Activated CD4-positive, alpha-beta T cell treated with anti-CD3 and anti-CD28 coated beads, Interleukin-2, amount 50 U/mL, for 16 hours (primary cell): ENCODE measurements at regions not wholly inside any gene's neighbourhood (a gene's known extent, or its start where the extent isn't known, plus 50 kb on each side); places are given as distances from the start of the nearest gene placed in this dataset.
"Not testable (repeated sequence)": the region's sequence is repeated elsewhere in the genome, so short reads cannot be mapped to it uniquely, and the experiment has no call there.

ENCODE experiments used
- DNase-seq: peaks from one replicate; pipeline ENCODE4 v3.0.0-alpha.2; 2020

DNA sequence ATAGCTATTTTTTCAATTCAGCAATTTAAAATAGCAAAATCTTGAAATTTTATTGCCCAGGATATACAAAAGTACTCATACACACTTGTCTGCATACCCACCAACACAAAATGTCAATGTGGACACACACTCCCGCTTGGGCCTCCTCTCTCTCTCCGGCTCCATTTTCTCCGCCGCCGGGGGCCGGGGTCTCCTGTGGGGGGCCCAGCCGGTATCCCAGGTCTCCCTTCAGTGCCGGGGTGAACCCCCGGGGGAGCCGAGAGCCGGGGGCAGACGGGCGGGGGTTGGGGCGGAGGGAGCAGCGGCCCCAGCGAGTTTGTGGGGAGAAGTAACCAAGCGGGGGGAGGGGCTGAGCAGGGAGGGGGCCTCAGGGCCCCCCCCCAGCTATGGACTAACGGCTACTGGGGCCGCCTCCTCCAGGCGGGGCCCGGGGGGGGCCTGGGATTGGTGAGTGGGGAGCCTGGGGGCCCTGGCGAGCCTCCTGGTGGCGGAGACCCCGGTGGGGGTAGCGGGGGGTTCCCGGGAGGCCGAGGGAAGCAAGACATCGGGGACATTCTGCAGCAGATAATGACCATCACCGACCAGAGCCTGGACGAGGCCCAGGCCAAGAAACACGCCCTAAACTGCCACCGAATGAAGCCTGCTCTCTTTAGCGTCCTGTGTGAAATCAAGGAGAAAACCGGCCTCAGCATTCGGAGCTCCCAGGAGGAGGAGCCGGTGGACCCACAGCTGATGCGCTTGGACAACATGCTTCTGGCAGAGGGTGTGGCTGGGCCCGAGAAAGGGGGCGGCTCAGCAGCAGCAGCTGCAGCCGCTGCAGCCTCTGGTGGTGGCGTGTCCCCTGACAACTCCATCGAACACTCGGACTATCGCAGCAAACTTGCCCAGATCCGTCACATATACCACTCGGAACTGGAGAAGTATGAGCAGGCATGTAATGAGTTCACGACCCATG is 56.6 kb downstream of the CHST2 start:
- DNase-seq: not testable (repeated sequence)

DNA sequence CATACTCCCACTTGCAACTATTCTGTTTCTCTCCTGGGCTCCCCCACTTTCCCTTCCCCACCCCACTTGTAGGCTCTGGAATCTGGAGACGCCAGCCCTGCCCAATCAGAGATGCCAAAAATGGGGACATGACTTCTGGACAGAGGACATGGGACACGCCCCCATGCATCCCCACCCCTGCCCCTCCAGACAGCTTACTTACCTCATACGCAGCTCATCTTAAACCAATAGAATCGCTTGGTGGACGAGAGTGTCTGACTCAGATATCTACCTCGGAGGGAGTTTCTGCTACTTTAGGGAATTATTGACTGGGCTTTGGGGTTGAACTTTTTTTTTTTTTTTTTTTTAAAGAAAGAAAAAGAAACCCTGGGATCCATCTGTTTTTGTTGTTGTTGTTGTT is 58.4 kb downstream of the CHST2 start:
- DNase-seq: not testable (repeated sequence)

DNA sequence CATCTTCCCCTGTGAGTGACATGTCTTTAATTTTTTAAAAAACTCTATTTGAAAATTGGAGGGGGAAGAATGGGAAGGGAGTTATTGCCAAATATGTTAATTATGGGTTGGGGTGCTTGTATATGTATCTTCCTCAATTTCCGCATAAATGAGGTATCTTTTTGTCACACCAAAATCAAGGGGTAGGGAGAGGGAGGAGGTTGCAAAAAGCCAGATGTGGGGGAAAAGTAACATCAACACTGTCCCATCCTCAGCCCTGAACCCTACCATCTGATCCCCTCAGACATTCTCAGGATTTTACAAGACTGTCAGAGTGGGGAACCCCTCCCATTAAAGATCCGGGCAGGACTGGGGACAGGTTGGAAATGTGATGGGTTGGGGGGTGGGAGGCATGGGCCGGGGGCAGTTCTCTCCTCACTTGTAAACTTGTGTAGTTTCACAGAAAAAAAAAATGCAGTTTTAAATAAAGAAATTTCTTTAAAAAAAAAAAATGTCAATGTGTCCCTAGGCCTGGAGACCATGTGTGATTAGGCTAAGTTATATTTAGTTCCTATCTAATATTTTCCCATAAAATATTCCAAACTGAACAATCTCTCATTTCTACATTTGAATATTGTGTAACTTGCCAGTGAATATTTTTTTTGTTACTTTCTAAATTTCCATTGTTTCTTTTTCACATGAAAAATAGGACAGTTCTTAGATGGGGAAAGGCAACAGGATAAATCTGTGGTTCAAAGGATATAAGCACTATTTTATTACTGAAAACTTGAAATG is 59.4 kb downstream of the CHST2 start:
- not testable (repeated sequence) for DNase-seq

DNA sequence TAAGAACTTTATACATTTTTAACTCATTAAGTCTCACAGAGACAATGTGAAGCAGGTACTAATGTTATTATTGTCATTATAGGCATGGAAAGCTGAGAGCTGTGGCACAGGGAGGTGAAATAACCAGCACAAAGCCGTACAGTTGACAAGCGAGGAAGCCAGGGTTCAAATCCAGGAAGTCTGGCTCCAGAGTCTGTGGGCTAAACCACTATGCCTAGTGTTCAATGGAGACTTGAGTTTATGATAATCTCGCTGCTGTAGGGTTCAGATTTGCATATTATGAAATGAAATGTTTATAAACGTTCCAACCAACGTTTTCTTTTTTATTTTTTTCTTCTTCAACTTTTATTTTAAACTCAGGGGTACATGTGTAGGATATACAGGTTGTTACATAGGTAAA is 60.0 kb downstream of the CHST2 start:
- no peak for DNase-seq

GRCh38 chr3:143180860-143181259 is 61.3 kb downstream of the CHST2 start:
- not testable (repeated sequence) for DNase-seq

DNA sequence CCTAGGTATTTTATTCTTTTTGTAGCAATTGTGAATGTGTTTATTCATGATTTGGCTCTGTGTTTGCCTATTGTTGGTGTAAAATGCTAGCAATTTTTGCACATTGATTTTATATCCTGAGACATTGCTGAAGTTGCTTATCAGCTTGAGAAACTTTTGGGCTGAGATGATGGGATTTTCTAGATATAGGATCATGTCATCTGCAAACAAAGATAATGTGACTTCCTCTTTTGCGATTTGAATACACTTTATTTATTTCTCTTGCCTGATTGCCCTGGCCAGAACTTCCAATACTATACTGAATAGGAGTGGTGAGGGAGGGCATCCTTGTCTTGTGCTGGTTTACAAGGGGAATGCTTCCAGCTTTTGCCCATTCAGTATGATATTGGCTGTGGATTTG is 62.4 kb downstream of the CHST2 start:
- DNase-seq: not testable (repeated sequence)

GRCh38 chr3:143182866-143183664 is 63.5 kb downstream of the CHST2 start:
- no peak for DNase-seq

DNA sequence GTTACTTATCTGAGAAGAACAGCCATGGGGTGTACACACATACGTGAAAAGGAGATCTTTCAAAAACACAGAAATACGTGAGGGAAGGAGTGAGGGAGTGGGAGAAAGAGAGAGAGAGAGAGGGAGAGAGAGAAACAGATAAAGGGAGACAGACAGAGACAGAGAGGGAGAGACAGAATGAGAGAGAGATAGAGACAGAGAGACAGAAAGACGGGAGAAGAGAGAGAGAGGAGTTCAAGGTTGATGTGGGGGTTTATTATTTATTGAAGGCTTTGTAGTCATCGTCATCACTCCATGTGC is 64.0 kb downstream of the CHST2 start:
- no peak for DNase-seq

DNA sequence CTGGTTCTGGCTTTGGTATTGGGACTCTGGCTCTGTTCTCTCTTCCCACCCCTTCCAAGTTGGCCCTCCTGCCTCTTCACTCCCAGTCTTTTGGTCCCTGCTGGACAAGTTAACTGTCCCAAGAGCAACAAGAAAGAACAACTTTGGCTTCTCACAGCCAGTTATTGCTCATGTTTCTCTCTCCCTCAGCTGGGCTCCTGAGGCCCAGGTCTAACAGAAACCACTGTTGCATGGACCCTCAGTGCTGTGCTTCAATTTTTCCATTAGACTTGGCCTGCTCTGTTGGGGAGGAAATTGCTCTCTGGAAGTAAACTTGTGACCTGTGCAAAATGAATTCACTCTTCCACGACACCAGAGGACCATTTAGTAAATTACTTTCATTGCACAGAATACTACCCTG is 64.5 kb downstream of the CHST2 start:
- DNase-seq: no peak

DNA sequence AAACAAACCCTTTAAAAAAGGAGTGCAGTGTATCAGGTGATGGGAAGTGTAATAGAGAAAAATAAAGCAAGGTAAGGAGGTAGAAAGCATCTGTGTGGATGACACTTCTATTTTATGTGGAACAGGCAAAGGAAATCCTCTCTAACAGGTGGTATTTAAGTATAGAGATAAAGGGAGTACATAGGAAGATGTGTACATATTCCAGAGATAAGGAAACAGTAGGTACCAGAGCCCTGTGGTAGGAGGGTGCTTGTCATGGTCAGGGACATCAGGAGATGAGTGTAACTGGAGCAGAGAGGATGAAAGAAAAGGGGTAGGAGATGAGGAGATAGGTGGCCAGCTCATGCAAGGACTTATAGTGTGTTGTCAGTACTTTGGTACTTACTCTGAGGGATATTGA is 65.8 kb downstream of the CHST2 start:
- DNase-seq: no peak

DNA sequence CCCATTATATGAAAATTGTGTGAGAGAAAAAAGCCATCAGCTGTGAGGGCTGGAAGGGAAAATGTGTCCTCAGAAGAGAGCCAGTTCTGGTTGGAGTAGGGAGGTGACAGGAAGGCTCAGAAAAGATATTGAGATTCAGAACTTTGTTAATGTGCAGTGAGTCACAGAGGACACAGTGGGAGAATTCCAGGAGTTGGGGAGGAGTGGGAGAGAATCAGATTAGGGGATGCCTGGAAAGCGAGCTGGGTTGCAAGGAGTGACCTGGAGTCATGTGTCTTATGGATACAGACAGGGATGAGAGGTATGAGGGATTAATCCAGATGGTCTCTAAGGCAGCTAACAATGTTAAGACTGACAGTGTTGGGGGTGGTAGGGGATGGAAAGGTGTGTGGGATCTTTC is 67.5 kb downstream of the CHST2 start:
- no peak for DNase-seq

DNA sequence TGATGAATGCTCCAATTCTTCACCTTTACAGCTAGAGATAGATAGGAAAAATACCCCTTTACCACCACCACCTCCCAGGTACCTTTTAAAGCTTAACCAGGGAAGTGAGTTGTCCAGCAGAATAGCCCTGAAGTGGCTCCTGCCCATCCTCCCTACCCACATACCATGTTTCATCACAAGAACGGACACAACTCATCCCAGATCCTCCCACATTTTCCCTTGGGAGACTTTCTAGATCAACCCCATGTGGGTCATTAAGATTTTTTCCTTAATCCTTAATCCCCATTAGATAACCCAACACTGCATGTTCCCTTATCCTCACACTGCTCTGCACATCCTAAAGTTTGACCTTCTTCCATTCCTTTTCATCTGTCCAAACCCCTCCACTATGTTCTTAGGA is 69.3 kb downstream of the CHST2 start:
- no peak for DNase-seq

DNA sequence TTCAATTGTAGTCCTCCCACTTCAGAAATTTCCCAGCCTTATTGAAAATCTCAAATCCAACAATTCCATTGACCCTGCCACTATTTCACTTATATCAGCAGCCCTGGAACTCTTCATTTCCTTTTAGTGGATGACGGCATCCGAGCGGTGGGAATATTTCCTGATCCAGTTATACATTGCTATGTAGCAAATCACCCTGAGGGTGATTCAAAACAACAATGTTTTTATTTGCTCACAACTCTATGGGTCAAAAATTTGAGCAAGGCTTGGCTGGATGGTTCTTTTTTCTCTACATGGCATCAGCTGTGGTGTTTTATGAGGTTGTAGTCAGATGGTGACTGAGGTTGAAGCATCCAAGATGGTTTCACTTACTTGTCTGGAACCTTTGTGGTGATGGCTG is 70.5 kb downstream of the CHST2 start:
- DNase-seq: no peak

DNA sequence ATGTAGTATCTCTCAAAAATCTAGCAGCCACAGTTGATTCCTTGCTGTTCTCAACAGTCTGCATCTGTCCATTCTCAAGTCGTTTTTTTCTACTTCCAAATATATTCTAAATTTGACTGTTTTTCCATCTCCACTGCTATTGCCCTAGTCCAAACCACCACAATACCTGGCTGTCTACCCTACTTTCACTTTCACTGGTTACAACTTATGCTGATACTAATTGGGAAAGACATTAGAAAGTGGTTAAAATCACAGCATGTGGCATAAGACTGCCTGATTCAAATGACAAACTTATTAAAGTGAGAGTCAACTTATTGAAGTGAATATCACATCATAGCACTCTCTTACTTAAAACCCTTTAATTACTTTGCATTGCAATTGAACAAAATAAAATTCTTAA is 72.6 kb downstream of the CHST2 start:
- no peak for DNase-seq

DNA sequence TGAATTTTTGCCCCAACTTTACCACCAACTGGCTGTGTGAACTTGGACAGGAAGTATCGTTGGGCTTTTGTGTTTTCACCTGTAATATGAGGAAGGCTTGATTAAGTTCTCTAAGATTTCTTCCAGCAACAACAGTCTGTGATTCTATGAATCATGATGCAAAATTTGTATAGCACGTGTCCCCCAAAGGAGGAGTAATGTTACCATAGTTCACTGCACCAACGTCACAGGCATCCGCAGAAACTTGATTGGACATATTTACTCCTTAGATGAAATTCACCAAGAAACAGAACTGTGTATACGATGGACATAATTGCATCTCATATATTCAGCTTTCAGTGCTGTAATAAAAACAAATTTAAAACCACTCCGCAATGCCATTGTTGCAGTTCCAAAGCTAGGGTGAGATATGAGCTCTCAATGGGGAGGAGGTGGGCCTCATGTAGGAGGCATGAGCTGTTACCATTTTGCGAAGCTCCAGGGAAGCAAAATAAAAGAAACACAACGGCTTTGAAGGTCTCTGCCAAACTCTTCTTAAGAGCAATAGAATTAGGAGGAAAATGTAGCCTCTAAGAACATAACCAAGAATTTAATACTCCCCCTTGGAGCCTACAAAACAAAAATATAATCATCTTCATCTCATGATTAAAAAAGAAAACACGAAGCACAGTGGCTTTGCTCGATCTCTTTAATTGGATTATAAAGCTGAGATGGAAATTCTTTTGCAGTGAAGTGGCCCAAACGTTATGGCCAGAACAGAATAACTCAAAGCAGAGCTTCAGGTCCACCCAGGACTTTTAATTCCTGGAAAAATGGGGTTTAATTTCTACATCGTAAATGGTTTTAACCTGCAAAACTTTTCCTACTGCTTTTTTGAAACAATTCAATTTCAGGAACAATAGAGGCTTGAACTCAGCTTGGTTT is 80.7 kb downstream of the CHST2 start:
- DNase-seq: no peak

GRCh38 chr3:143201045-143201444 is 81.5 kb downstream of the CHST2 start:
- no peak for DNase-seq

DNA sequence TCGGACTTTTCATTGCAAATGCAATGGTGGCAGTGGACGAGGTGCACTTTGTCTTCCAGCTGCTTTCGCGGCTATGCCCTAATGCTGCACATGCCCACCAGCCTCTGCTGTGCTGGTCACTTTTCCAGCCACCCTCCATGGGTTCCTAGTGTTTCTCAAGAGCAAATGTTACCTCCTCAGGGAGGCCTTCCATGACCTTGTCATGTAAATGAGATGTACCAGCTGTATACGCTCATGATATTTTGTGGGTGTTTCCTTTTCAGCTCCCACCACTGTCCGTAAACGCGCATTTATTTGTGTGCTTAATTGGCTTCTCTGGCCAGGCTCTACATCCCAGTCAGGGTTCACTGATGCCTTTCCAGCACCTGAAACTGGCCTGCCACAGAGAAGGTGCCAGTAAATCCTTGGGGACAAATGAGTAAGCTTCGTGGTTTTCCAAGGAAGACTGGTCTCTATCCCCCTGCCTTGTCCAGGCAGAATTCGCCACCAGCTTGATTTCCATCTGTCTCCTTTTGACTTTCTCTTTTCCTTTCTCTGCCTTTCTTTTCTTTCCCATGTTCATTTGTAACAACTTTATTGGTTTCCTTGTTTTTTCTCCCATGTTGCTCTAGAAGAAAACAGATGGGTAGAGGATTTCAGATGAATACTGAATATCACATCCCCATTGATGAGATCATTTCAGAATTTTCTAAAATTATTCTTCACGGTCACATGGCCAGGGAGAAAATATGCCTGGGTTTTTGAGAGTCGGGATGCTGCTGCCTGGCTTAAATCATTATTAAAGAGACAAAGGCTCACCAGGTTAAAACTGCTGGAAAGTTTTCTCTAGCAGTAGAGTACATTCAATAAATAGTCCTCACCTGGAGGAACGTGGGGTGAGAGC is 82.5 kb downstream of the CHST2 start:
- DNase-seq: no peak

DNA sequence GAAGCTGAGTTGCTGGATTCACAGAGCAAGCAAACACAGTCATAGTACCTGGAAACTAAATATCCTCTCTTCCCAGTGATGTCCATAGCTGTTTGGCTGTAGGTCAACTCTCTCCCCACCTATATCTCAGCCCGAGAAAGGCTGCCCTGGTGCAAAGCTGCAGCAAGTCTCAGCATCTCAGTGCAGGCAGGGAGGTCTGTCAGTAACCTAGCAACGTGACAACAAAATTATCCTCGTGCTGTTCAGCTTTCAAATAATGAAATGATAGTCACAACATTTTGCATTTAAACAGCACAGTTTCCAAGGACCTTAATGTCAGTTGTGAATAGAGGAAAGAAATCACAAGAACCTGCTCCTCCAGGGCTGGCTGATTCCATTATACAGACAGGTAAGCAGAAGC is 83.6 kb downstream of the CHST2 start:
- no peak for DNase-seq

DNA sequence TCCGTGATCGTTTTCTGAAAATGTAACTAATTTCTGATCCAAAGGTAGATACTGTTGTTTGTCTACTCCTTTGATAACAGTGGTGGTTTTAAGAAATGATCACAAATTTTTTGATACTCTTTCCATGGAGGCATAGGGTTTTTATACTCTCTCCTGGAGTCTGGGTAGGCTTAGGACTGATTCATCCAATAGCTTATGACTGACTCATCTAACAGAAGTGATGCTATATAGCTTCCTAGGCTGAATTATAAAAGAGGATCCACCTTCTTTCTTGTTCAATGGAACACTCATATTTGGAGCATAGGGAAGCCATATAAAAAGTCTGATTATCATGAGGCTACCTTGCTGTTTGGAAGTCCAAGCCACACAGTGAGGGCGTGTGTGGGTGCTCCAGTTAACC is 84.3 kb downstream of the CHST2 start:
- DNase-seq: no peak

DNA sequence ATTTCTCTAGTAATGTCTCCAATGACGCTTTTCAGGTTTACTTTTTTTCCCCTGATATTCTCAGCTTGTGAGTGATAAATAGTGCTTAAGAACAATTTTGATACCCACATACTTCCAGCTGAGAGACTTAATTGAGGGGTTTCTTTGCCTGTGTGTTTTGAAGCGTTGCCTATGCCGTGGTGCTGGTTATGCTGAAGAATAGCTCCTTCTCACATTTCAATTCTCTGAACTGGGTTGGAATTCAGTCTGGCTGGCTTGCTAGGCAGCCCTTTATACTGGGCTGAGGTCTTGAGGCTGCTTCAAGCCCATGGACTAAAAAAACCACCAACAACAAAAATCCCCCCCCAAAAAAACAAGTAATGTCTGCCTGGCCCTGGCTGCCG is 87.4 kb downstream of the CHST2 start:
- no peak for DNase-seq

DNA sequence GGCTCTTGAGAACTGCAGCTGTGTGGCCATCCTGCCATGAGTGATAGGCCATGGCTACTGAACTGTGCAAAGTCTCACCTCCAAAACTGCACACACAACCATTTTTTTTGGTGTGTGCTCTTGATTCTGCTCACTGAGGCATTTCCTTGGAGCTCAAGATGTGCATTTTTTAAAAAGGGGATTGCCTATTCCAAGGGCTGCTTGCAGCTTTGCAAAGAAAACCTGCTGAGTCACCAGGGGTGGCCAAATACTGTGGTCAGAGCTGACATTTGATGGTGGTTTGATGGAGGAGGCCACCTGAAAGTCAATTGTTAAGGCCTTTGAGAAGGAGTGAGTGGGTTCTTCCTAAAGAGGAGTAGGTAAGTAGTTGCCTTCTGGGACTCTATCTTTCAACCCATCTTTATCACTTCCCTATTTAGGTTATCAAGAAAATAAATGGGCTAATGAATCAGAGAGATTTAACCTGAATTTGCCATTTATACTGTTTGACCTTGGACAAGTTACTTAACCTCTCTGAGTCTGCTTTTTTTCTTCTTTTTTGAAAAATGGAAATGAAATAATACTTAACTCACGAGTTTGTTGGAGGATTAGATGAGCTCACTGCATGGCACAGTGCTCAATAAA is 87.9 kb downstream of the CHST2 start:
- DNase-seq: peak; percentile 11
